Fibroblast of villous mesenchyme (primary cell): ENCODE measurements at regions not wholly inside any gene's neighbourhood (a gene's known extent, or its start where the extent isn't known, plus 50 kb on each side); places are given as distances from the start of the nearest gene placed in this dataset.

ENCODE experiments used
- DNase-seq: peaks from one replicate; pipeline ENCODE4 v3.0.0-alpha.2; 2010; ENCODE audit warnings: low read depth
- H3K4me3 ChIP-seq: 2 replicates; pipeline ENCODE4 v1.5.1; 2011; ENCODE audit warnings: low read depth, mild to moderate bottlenecking, low read length
- CTCF ChIP-seq: IDR thresholded peaks from 2 replicates; pipeline ENCODE4 v1.5.1; 2012; ENCODE audit warnings: low read depth, mild to moderate bottlenecking, low read length; ENCODE audit not compliant: insufficient read depth

GRCh38 chr1:14297356-14297755 lies 301.1 kb upstream of the KAZN start:
- no peak for TF ChIP-seq CTCF
- H3K4me3 ChIP-seq = no peak overlapping the region
- DNase-seq = no peak

GRCh38 chr1:14298806-14299205 lies 299.7 kb upstream of the KAZN start:
- TF ChIP-seq CTCF = no peak
- H3K4me3 ChIP-seq = no peak overlapping the region
- DNase-seq = no peak

GRCh38 chr1:14300991-14301703 lies 297.3 kb upstream of the KAZN start:
- no peak for DNase-seq
- H3K4me3 ChIP-seq = no peak overlapping the region
- TF ChIP-seq CTCF = no peak

DNA sequence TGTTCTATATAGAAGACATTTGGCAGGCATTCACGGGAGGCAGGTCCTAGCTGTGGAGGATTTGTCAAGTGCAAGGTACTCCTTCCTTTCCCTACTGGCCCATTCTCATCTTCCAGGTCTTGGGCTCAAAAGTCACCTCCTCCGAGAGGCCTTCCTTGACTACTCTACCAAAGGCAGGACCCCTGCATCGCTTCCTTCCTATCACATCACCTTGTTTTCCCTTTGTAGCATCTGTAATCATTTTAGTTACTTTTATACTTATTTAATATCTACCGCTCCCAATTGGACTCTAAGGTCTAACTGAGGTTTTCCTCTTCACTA lies 296.8 kb upstream of the KAZN start:
- TF ChIP-seq CTCF = no peak
- no peak for DNase-seq
- no peak overlapping the region for H3K4me3 ChIP-seq

DNA sequence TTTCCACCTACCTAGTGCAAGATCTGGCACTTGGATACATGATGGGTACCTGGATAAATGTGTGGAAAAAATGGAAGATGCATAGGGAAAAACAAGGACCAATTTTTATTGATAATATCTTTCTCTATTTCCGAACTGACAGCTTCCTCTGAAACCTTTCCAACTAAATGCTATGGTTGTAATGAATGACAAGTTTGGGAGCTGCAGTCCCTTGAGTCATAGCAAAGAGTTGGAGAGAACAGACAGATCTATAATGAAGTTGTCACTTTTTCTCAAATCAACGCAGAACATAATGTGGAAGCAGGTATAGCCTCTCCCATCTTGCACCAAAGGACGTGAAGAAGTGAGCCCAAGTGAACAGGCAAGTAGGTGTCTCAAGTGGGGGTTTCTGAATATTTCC lies 296.5 kb upstream of the KAZN start:
- no peak for DNase-seq
- no peak overlapping the region for H3K4me3 ChIP-seq
- no peak for TF ChIP-seq CTCF

- no peak overlapping the region for H3K4me3 ChIP-seq
- no peak for DNase-seq
- no peak for TF ChIP-seq CTCF
Measured at GRCh38 chr1:14303011-14303410, 295.5 kb upstream of the KAZN start.

DNA sequence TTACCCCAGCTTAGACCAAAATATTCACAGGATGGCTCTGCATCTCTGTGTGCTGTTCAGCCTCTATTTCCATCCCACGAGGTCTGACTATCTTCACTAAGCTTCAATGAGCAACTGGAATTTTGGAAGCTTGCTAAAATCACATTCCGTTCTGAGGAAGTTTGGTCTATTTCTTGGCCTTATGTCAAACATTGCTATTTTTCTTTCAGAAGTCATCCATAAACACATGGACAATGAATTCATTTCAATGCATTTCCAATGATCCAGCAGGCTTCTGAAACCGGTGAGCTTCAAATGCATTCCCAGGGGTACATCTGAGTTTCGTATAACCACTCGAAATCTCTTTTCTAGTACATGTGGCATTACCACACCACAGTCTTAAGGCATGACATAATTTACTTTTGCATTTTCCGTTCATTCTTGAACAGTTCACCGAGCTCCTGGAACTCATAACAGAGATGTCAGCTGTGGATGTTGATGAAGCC lies 294.1 kb upstream of the KAZN start:
- TF ChIP-seq CTCF = no peak
- DNase-seq = peak; percentile 64
- H3K4me3 ChIP-seq = no peak overlapping the region
